Neutrophil (primary cell): ENCODE measurements at regions not wholly inside any gene's neighbourhood (a gene's known extent, or its start where the extent isn't known, plus 50 kb on each side); places are given as distances from the start of the nearest gene placed in this dataset.
"Not testable (repeated sequence)": the region's sequence is repeated elsewhere in the genome, so short reads cannot be mapped to it uniquely, and the experiment has no call there.

ENCODE experiments used
- H3K27ac ChIP-seq: fragments of 200-600 bp; sonication (generic); 2 replicates; pipeline ENCODE4 v1.5.1; 2016; ENCODE audit warnings: mild to moderate bottlenecking, moderate library complexity
- H3K27me3 ChIP-seq: fragments of 200-600 bp; sonication (generic); 2 replicates; pipeline ENCODE4 v1.6.0; 2016; ENCODE audit warnings: mild to moderate bottlenecking
- H3K36me3 ChIP-seq: fragments of 200-600 bp; sonication (generic); 2 replicates; pipeline ENCODE4 v1.5.1; 2017
- H3K4me1 ChIP-seq, 2 experiments: fragments of 200-600 bp in 1 of 2; sonication (generic) in 1 of 2; 1 replicate in 1 of 2; 2 replicates in 1 of 2; pipeline versions ENCODE4 v1.5.1 to v1.6.1; 2013 to 2016; ENCODE audit warnings: low read depth in 1 of 2, low read length in 1 of 2, mild to moderate bottlenecking in 1 of 2, moderate library complexity in 1 of 2; ENCODE audit not compliant: control insufficient read depth in 1 of 2, insufficient read depth in 1 of 2
- H3K4me3 ChIP-seq, 2 experiments: fragments of 200-600 bp in 1 of 2; sonication (generic) in 1 of 2; 1 replicate in 1 of 2; 2 replicates in 1 of 2; pipeline ENCODE4 v1.5.1; 2013 to 2016; ENCODE audit warnings: low read depth in 1 of 2, low read length in 1 of 2, mild to moderate bottlenecking in 1 of 2, moderate library complexity in 1 of 2
- H3K9me3 ChIP-seq: fragments of 200-600 bp; sonication (generic); 2 replicates; pipeline ENCODE4 v1.5.1; 2016
- CTCF ChIP-seq: fragments of 200-600 bp; sonication (generic); IDR thresholded peaks from 2 replicates; pipeline ENCODE4 v1.5.1; 2016; ENCODE audit warnings: antibody characterized with exemption

- no peaks in the 10 kb centered on the region for H3K4me1 ChIP-seq
- no peaks in the 10 kb centered on the region for H3K9me3 ChIP-seq
- no peaks in the 10 kb centered on the region for H3K27me3 ChIP-seq
- no peak overlapping the region for H3K4me3 ChIP-seq
- TF ChIP-seq CTCF, result no peak
- no peaks in the 10 kb centered on the region for H3K36me3 ChIP-seq
- no peak overlapping the region for H3K27ac ChIP-seq
These were observed 2115.3 kb downstream of the TP53TG3F start for GRCh38 chr16:35574454-35575431.

- H3K4me1 ChIP-seq, result no peaks in the 10 kb centered on the region
- no peak overlapping the region for H3K27ac ChIP-seq
- H3K9me3 ChIP-seq, result no peaks in the 10 kb centered on the region
These were observed 2116.0 kb downstream of the TP53TG3F start for GRCh38 chr16:35575432-35575821.

GRCh38 chr16:35585411-35585810 is 2126.0 kb downstream of the TP53TG3F start:
- no peak overlapping the region for H3K4me3 ChIP-seq
- no peak overlapping the region for H3K27ac ChIP-seq
- TF ChIP-seq CTCF, result no peak
- no peaks in the 10 kb centered on the region for H3K9me3 ChIP-seq
- no peaks in the 10 kb centered on the region for H3K4me1 ChIP-seq
- no peaks in the 10 kb centered on the region for H3K27me3 ChIP-seq
- no peaks in the 10 kb centered on the region for H3K36me3 ChIP-seq

More at GRCh38 chr16:35575432-35575821, 2116.0 kb downstream of the TP53TG3F start:
- no peak for TF ChIP-seq CTCF
- no peak overlapping the region for H3K4me3 ChIP-seq
- no peaks in the 10 kb centered on the region for H3K36me3 ChIP-seq
- no peaks in the 10 kb centered on the region for H3K27me3 ChIP-seq

GRCh38 chr16:35590913-35591312 is 2131.5 kb downstream of the TP53TG3F start:
- H3K9me3 ChIP-seq, H3K4me1 ChIP-seq, H3K27me3 ChIP-seq: not testable (repeated sequence)

GRCh38 chr16:35596467-35596866 is 2137.1 kb downstream of the TP53TG3F start:
- no peaks in the 10 kb centered on the region for H3K36me3 ChIP-seq
- no peaks in the 10 kb centered on the region for H3K27me3 ChIP-seq
- no peak overlapping the region for H3K27ac ChIP-seq
- H3K9me3 ChIP-seq, result no peaks in the 10 kb centered on the region
- TF ChIP-seq CTCF, result no peak
- H3K4me3 ChIP-seq, result no peak overlapping the region
- no peaks in the 10 kb centered on the region for H3K4me1 ChIP-seq

More at GRCh38 chr16:35590913-35591312, 2131.5 kb downstream of the TP53TG3F start:
- H3K4me3 ChIP-seq, H3K27ac ChIP-seq, H3K36me3 ChIP-seq: not testable (repeated sequence)

DNA sequence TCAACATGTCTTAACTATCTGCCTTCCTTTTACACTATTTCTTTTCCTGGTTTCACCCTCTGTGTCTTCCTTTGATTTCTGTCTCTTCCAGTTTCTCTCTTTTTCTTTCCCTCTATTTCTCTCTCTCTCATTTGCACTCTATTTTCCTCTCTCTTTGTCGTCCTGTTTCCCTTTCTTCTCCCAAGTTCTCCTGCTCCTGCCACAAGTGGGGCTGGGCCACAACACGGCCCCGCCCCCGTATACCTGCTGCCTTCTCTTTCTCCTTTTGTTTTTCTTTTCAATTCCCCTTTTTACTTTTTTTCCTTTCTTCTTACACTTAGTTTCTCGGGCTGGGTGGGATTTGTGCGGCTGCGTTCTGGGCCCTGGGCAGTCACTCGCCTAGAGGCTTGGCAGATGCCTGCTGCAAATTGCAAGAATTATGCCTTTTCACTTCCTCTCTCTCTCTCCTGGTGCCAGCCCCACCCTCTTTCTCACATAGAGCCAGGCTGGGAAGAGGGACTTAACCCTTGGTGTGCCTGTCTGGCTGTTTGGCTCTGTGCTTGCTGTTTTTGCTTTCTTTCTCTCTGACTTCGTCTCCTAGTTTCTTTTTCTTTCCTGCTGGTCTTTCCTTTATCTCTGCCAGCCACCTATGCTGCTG is 2139.4 kb downstream of the TP53TG3F start:
- H3K4me3 ChIP-seq, result no peak overlapping the region
- no peaks in the 10 kb centered on the region for H3K4me1 ChIP-seq
- H3K27ac ChIP-seq, result no peak overlapping the region
- no peak for TF ChIP-seq CTCF
- no peaks in the 10 kb centered on the region for H3K36me3 ChIP-seq
- no peaks in the 10 kb centered on the region for H3K27me3 ChIP-seq
- no peaks in the 10 kb centered on the region for H3K9me3 ChIP-seq
